Effector memory CD4-positive, alpha-beta T cell (primary cell): ENCODE measurements at regions not wholly inside any gene's neighbourhood (a gene's known extent, or its start where the extent isn't known, plus 50 kb on each side); places are given as distances from the start of the nearest gene placed in this dataset.

Source experiments
- DNase-seq, 3 donors: peaks; one replicate each; pipeline ENCODE4 v3.0.0-alpha.2; 2020
- H3K27ac ChIP-seq: 2 replicates; pipeline ENCODE4 v1.7.0; 2013; ENCODE audit warnings: mild to moderate bottlenecking, low read length, moderate library complexity; ENCODE audit not compliant: insufficient read depth, poor library complexity, severe bottlenecking
- H3K27me3 ChIP-seq: replicated peaks from 2 replicates; pipeline ENCODE4 v1.7.0; 2013; ENCODE audit warnings: mild to moderate bottlenecking, low read length; ENCODE audit not compliant: insufficient read depth, control insufficient read depth, poor library complexity, severe bottlenecking
- H3K36me3 ChIP-seq: 2 replicates; pipeline ENCODE4 v1.7.0; 2013; ENCODE audit warnings: mild to moderate bottlenecking, low read length, moderate library complexity; ENCODE audit not compliant: control insufficient read depth, insufficient read depth
- H3K4me1 ChIP-seq: 2 replicates; pipeline ENCODE4 v1.7.0; 2013; ENCODE audit warnings: low read length, mild to moderate bottlenecking; ENCODE audit not compliant: control insufficient read depth, insufficient read depth, poor library complexity, severe bottlenecking
- H3K4me3 ChIP-seq: 2 replicates; pipeline ENCODE4 v1.7.0; 2013; ENCODE audit warnings: low read length, low read depth, mild to moderate bottlenecking; ENCODE audit not compliant: insufficient read depth, poor library complexity, severe bottlenecking
- H3K9me3 ChIP-seq: 2 replicates; pipeline ENCODE4 v1.7.0; 2013; ENCODE audit warnings: mild to moderate bottlenecking, low read length, moderate library complexity; ENCODE audit not compliant: control insufficient read depth

GRCh38 chr5:96340357-96340756, 92.7 kb downstream of the PCSK1 start:
- Histone ChIP-seq H3K27me3 (peaks cover 3% of the 10 kb centered on the region), H3K4me3 (no peak overlapping the region), H3K9me3 (no peaks in the 10 kb centered on the region), H3K27ac (no peak overlapping the region), H3K36me3 (no peaks in the 10 kb centered on the region), H3K4me1 (peaks cover 9% of the 10 kb centered on the region)
- DNase-seq, result no peak

GRCh38 chr5:96339862-96340261, 93.2 kb downstream of the PCSK1 start:
- H3K9me3 ChIP-seq, result no peaks in the 10 kb centered on the region
- no peak overlapping the region for H3K27ac ChIP-seq
- no peak overlapping the region for H3K4me3 ChIP-seq
- peaks cover 3% of the 10 kb centered on the region for H3K27me3 ChIP-seq
- H3K4me1 ChIP-seq, result peaks cover 5% of the 10 kb centered on the region
- DNase-seq, result no peak
- no peaks in the 10 kb centered on the region for H3K36me3 ChIP-seq

- no peaks in the 10 kb centered on the region for H3K36me3 ChIP-seq
- H3K9me3 ChIP-seq, result no peaks in the 10 kb centered on the region
- no peak overlapping the region for H3K4me3 ChIP-seq
- H3K27ac ChIP-seq, result no peak overlapping the region
- H3K27me3 ChIP-seq, result peaks cover 3% of the 10 kb centered on the region
- no peak for DNase-seq
- peaks cover 4% of the 10 kb centered on the region for H3K4me1 ChIP-seq
Measured at GRCh38 chr5:96338624-96339415, 94.2 kb downstream of the PCSK1 start.

- Histone ChIP-seq H3K27me3 (peaks cover 3% of the 10 kb centered on the region), H3K4me3 (no peak overlapping the region), H3K9me3 (no peaks in the 10 kb centered on the region), H3K4me1 (peaks cover 4% of the 10 kb centered on the region), H3K36me3 (no peaks in the 10 kb centered on the region), H3K27ac (no peak overlapping the region)
- DNase-seq, result no peak
Measured at GRCh38 chr5:96338091-96338490, 95.0 kb downstream of the PCSK1 start.

GRCh38 chr5:96337048-96337781, 95.8 kb downstream of the PCSK1 start:
- Histone ChIP-seq H3K27ac (no peak overlapping the region), H3K27me3 (no peaks in the 10 kb centered on the region), H3K36me3 (no peaks in the 10 kb centered on the region), H3K4me3 (no peak overlapping the region), H3K9me3 (no peaks in the 10 kb centered on the region), H3K4me1 (peaks cover 4% of the 10 kb centered on the region)
- no peak for DNase-seq

GRCh38 chr5:96336351-96336985, 96.6 kb downstream of the PCSK1 start:
- Histone ChIP-seq H3K4me3 (no peak overlapping the region), H3K36me3 (no peaks in the 10 kb centered on the region), H3K4me1 (peaks cover 4% of the 10 kb centered on the region), H3K9me3 (no peaks in the 10 kb centered on the region), H3K27ac (no peak overlapping the region), H3K27me3 (no peaks in the 10 kb centered on the region)
- peak; percentile 4 to 31 (median 9) for DNase-seq

GRCh38 chr5:96335873-96336272, 97.2 kb downstream of the PCSK1 start:
- H3K27ac ChIP-seq, result no peak overlapping the region
- DNase-seq, result no peak

GRCh38 chr5:96333391-96333790, 99.7 kb downstream of the PCSK1 start:
- DNase-seq, result no peak
- Histone ChIP-seq H3K27me3 (no peaks in the 10 kb centered on the region), H3K27ac (no peak overlapping the region), H3K36me3 (no peaks in the 10 kb centered on the region), H3K4me3 (no peak overlapping the region), H3K9me3 (no peaks in the 10 kb centered on the region), H3K4me1 (peaks cover 4% of the 10 kb centered on the region)

More at GRCh38 chr5:96335873-96336272, 97.2 kb downstream of the PCSK1 start:
- Histone ChIP-seq H3K4me1 (peaks cover 4% of the 10 kb centered on the region), H3K9me3 (no peaks in the 10 kb centered on the region), H3K4me3 (no peak overlapping the region), H3K27me3 (no peaks in the 10 kb centered on the region), H3K36me3 (no peaks in the 10 kb centered on the region)

- Histone ChIP-seq H3K27me3 (no peaks in the 10 kb centered on the region), H3K4me3 (no peak overlapping the region), H3K4me1 (peaks cover 4% of the 10 kb centered on the region), H3K9me3 (no peaks in the 10 kb centered on the region), H3K27ac (no peak overlapping the region), H3K36me3 (no peaks in the 10 kb centered on the region)
- DNase-seq, result no peak
Measured at GRCh38 chr5:96332535-96333366, 100.3 kb downstream of the PCSK1 start.
